ENCODE measurements at regions not wholly inside any gene's neighbourhood (a gene's known extent, or its start where the extent isn't known, plus 50 kb on each side); places are given as distances from the start of the nearest gene placed in this dataset.

DNA sequence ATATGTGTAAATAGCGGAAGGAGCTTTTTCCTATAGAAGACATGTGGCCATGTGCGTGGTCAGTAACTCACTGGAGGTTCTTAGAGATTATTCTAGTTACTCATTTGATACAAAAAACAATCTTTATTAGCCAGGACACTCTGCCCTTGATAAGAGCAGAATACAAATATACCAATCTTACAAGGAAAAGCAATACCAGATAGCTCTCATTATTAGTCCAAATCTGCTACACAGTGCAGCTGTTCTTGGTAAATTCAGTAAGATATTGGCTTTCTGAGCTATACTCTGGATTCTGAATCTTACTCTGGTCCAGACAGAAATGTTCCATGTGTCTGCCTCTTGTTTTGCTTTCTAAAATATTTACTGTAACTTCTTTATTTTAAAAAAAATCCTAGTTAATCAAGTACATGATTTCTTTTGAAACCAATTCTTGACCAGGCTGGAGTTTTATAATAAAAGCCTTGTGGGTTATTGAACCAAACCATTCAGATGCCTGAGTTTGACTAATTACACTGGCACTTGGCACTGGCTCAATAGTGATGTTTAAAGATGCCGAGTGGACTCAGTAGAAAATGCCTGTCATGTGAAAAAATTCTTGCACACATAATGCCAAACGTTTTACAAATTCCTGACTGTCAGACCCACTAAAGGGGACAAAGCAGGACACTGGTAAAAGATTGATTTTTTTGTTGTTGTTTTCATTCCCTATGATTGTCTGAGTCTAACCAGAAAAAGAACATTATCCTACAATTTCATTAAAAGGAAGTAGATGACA, 242.8 kb upstream of the TCF21 start:
- no peak for DNase-seq (ENCODE audit: low read depth in 1 of 2, low spot score in 2 of 2)
- Histone ChIP-seq H3K27ac (ENCODE audit: low read depth, low read length) (no peak overlapping the region), H3K4me2 (ENCODE audit: insufficient read depth in 1 of 2, low read depth in 2 of 2, low read length in 2 of 2) (no peak overlapping the region)

More for the DNA sequence above, 242.8 kb upstream of the TCF21 start:
- no peak overlapping the region for H2BK15ac ChIP-seq (ENCODE audit: low read length)
- H3K14ac ChIP-seq (ENCODE audit: insufficient read length), result no peak overlapping the region
- TF ChIP-seq RBBP5 (IDR thresholded peaks at IDR 0.05; ENCODE audit: borderline replicate concordance, low read depth, low read length) (no peak), SRF (IDR thresholded peaks at IDR 0.05; ENCODE audit: low read depth, low read length) (no peak), RNF2 (IDR thresholded peaks at IDR 0.05; ENCODE audit: borderline replicate concordance, low read depth, low read length, missing control alignments, poor library complexity, severe bottlenecking) (no peak), USF2 (IDR thresholded peaks at IDR 0.05; ENCODE audit: low read length) (no peak)
- ChIA-PET CTCF (ENCODE audit: partially characterized antibody) (interaction anchor here (0.6 to 1.2 kb wide), 3 partner anchors 21 to 763 kb away, joined by 3 to 4 read pairs (median 3); no protein-coding TSS in a partner anchor), POLR2A (ENCODE audit: partially characterized antibody) (no interaction called here)
- H4K5ac ChIP-seq (ENCODE audit: insufficient read length, low read depth, low read length), result no peak overlapping the region
- no peak overlapping the region for H3K23ac ChIP-seq (ENCODE audit: insufficient read length)
- H3K79me2 ChIP-seq (ENCODE audit: control insufficient read depth in 1 of 2, insufficient read depth in 2 of 2, low read length in 2 of 2), result no peaks in the 10 kb centered on the region
- FAIRE-seq, result no peak
- no peak overlapping the region for H2BK120ac ChIP-seq (replicated peaks; ENCODE audit: low read depth, low read length)
- H2BK20ac ChIP-seq (ENCODE audit: low read length), result no peak overlapping the region
- 77% methylated on average over 4 of the region's 4 CpGs; no CpG with 5 or more reads in 1 of the 2 experiments for WGBS, 2 experiments (ENCODE audit: extremely low coverage in 1 of 2, insufficient coverage in 1 of 2, insufficient read length in 1 of 2, insufficient replicate concordance in 2 of 2, low coverage in 1 of 2, low lambda C conversion rate in 2 of 2, missing lambda C conversion rate in 1 of 2)
- H2AK5ac ChIP-seq (ENCODE audit: low read depth, low read length), result no peak overlapping the region
- H3K9ac ChIP-seq (replicated peaks in 1 of 4; ENCODE audit: extremely low read depth in 1 of 4, low read depth in 3 of 4, low read length in 3 of 4), result no peak overlapping the region
- H3K4ac ChIP-seq (replicated peaks; ENCODE audit: insufficient read length, low read depth, low read length), result no peak overlapping the region
- H4K91ac ChIP-seq (replicated peaks; ENCODE audit: insufficient read length, low read length), result no peak overlapping the region
- no peak overlapping the region for H2BK12ac ChIP-seq (ENCODE audit: low read depth, low read length)
- H3K4me1 ChIP-seq (replicated peaks in 1 of 4; ENCODE audit: control insufficient read depth in 3 of 4, insufficient read depth in 4 of 4, low read length in 3 of 4), result 0 out of 7 replicates have a peak, but pooled peaks cover 0 to 2% (median 0%) of the 10 kb centered on the region in 4 experiments
- peaks cover 0 to 1% (median 0%) of the 10 kb centered on the region in 4 experiments; a peak in 1 of 7 replicates for H3K27me3 ChIP-seq (replicated peaks in 1 of 4; ENCODE audit: control insufficient read depth in 3 of 4, extremely low read depth in 1 of 4, insufficient read depth in 3 of 4, low read length in 3 of 4)
- no peak overlapping the region for H4K8ac ChIP-seq (ENCODE audit: extremely low read depth, insufficient read depth, low read length)
- H3K9me3 ChIP-seq (ENCODE audit: insufficient read depth in 2 of 2, low read depth in 1 of 2, low read length in 1 of 2), result no peaks in the 10 kb centered on the region
- no peaks in the 10 kb centered on the region for H3K36me3 ChIP-seq (ENCODE audit: control insufficient read depth in 2 of 4, insufficient read depth in 4 of 4, low read length in 3 of 4)
- H3K56ac ChIP-seq (replicated peaks; ENCODE audit: insufficient read length, low read depth, low read length), result no peak overlapping the region
- no peak overlapping the region for H3K4me3 ChIP-seq (ENCODE audit: extremely low read depth in 1 of 4, insufficient read depth in 2 of 4, low read depth in 3 of 4, low read length in 4 of 4)
- H3K79me1 ChIP-seq (ENCODE audit: low read depth, low read length), result no peaks in the 10 kb centered on the region
- H2AFZ ChIP-seq (ENCODE audit: low read length), result no peak overlapping the region
- no peak overlapping the region for H3K18ac ChIP-seq (ENCODE audit: extremely low read depth, low read length)
- H2BK5ac ChIP-seq (ENCODE audit: low read depth, low read length), result no peak overlapping the region
- H3K23me2 ChIP-seq (ENCODE audit: low read depth, low read length), result no peaks in the 10 kb centered on the region
- no peaks in the 10 kb centered on the region for H4K20me1 ChIP-seq (replicated peaks in 1 of 2; ENCODE audit: control insufficient read depth in 1 of 2, insufficient read depth in 2 of 2, low read length in 2 of 2)

All from H1 (cell line).